ENCODE measurements at regions not wholly inside any gene's neighbourhood (a gene's known extent, or its start where the extent isn't known, plus 50 kb on each side); places are given as distances from the start of the nearest gene placed in this dataset.
A peak's percentile ranks its signal among the peaks of the same experiment; 100 is the strongest.

DNA sequence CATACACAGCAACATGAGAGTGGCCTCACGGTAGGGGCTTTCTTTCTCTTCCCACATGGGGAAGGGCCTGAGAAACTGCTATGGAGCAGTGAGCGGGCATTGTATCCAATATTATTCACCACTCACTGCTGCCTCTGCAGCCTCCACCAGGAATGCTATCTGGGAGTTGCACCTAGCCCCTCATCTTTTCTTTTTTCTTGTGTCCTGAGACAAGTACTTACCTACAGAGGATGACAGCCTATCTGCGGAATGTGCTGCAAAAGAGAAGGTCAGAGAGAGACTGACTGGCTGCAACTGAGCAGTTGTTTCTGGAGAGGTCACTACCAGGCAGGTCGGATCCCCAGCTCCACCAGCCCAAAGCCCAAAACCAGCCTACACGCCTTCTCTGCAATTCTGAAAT is 52.1 kb upstream of the HTATIP2 start:
- no peak for DNase-seq (ENCODE audit: low spot score)

DNA sequence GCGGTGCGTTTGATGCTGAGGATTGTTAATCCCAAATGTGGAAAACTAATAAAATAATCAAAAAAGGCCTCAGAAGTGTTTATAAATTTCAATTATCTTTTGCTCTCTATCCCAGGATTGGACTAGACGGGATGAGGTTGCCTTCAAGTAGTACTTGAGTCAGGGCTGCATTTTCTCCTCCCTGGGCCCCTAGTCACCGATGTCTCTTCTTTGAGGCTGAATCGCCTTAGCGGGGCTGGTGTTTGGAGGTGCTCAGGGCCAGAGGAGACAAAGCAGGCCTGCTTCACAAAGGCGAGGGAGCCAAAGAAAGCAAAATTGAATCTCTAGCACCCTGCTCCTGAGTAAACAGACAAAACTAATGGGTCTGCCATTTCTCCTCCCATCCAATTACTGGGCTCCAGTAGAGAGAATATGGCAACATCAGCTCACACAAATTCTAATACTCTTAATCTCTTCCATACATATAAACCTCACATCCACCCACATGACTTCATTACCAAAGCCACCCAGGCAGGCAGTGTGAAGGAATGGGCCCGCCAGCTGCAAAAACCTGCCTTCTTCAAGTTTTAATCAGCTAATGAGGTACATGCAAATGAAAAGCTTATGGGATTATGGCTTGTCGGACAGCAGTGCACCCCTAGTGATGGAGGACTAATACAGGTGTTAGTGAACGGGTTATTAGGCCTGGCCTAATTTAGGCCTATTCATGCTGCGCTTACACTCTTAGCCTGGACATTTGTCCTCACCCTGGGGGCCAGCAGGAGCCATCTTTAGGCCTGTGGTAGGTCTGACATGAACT is 52.7 kb upstream of the HTATIP2 start:
- DNase-seq (ENCODE audit: low spot score) = no peak

DNA sequence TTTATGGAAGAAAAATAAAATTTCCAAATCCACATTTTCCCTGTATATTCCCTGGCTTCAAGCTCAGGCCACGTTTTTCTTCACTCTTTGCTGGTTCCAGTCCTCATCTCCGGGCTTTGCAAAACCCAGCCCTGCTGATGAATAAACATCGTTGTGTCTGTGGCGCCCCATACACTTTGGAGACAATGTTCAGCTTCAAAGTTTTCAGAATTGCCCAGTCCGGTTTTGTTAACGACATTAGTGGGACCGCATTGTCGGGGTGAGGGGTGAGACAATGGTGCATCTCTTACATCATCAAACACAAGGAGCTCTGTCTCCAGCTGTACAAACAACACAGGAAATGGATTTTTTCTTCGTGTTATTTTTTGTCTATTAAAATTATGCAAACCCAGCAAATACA is 53.4 kb upstream of the HTATIP2 start:
- DNase-seq (ENCODE audit: low spot score) = no peak

DNA sequence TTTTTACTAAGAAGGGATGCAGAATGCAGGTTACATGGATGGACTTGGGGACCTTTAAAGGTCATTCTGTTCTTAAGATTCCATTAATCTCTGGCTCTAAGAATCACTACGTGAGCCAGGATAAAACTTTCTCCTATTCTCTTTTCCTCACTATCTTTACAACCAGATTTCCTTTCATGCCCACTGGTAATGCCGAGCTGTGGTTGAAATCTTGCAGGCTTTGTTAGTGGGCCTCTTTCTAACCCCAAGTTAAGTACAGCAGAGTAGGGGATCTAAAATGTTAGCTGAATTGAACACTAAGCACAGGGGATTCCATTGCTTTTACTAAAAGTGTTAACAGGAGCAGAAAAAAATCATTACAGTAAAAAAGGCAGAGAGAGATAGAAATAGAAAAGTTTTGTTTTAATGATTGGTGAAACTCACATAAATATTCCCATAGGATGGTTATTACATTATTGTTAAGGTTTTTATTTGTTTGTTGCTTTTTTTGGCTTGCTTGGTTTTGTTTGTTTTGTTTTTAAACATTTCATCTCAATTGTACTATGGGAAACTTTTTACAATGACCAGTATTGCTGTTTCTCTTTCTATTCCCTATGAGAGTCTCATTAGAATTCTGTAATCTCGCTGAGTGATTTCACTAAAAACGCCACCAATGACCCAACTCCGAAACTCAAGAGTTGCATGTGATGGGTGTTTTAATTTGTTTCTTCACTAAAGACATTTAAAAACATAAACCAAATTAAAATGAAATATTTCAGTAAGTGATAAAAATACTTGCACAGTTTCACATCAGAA is 54.1 kb upstream of the HTATIP2 start:
- no peak for DNase-seq (ENCODE audit: low spot score)

- DNase-seq (ENCODE audit: low spot score) = no peak
Observed at GRCh38 chr11:20308601-20309000, 54.9 kb upstream of the HTATIP2 start.

GRCh38 chr11:20303391-20303965 is 60.0 kb upstream of the HTATIP2 start:
- DNase-seq (ENCODE audit: low spot score) = no peak

- no peak for DNase-seq (ENCODE audit: low spot score)
Observed at GRCh38 chr11:20293992-20294391, 69.5 kb upstream of the HTATIP2 start.

- DNase-seq (ENCODE audit: low spot score) = no peak
Observed at GRCh38 chr11:20293531-20293930, 70.0 kb upstream of the HTATIP2 start.

GRCh38 chr11:20289732-20290131 is 73.8 kb upstream of the HTATIP2 start:
- DNase-seq (ENCODE audit: low spot score) = no peak

GRCh38 chr11:20283475-20283874 is 80.0 kb upstream of the HTATIP2 start:
- no peak for DNase-seq (ENCODE audit: low spot score)

GRCh38 chr11:20278727-20279126 is 84.8 kb upstream of the HTATIP2 start:
- no peak for DNase-seq (ENCODE audit: low spot score)

DNA sequence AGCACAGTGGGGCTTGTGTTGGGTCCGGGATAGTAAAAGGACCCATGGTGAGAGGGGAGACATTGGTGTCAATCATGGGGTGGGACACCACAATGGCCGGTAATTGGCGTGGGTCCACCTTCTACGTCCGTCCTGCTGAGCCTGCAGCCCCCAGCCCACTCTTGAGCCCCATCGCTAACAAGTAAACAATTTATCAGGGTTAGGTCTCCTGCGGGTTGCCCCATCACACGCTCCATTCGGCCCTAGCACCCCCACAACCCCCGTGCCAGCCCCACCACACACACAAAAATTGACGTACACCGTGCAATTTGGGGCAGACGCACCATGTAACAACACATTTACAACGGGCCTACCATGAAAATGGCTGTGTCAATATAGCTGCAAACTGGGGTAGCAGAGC is 86.5 kb upstream of the HTATIP2 start:
- DNase-seq (ENCODE audit: low spot score) = peak; percentile 59

- peak; percentile 53 for DNase-seq (ENCODE audit: low spot score)
Observed at GRCh38 chr11:20275987-20276965, 87.2 kb upstream of the HTATIP2 start.

GRCh38 chr11:20274031-20274430 is 89.5 kb upstream of the HTATIP2 start:
- peak; percentile 61 for DNase-seq (ENCODE audit: low spot score)

GRCh38 chr11:20261526-20261925 is 101.3 kb upstream of the DBX1 start:
- no peak for DNase-seq (ENCODE audit: low spot score)

GRCh38 chr11:20260307-20260706 is 100.0 kb upstream of the DBX1 start:
- DNase-seq (ENCODE audit: low spot score) = no peak

DNA sequence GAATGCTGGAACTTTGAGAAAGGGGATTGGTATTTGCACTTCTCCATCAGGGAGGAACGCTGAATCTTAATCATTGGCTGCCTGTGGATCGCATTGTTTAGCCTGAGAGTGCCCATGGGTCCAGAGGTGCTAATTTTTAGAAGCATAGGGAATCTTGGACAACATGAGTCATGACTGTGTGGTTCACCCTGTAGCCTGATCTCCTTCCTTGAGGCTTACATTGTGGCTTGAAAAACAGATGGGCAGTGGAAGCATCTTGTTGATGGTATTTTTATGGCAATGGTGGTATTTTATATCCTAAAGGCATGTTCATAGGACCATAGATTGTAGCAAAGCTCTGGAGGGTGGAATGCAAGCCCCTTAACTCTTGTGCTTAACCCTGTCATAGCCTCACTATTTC is 99.2 kb upstream of the DBX1 start:
- DNase-seq (ENCODE audit: low spot score) = no peak

GRCh38 chr11:20258376-20258895 is 98.2 kb upstream of the DBX1 start:
- DNase-seq (ENCODE audit: low spot score) = no peak

- no peak for DNase-seq (ENCODE audit: low spot score)
Observed at GRCh38 chr11:20256925-20257324, 96.7 kb upstream of the DBX1 start.

GRCh38 chr11:20253796-20254195 is 93.5 kb upstream of the DBX1 start:
- no peak for DNase-seq (ENCODE audit: low spot score)

- no peak for DNase-seq (ENCODE audit: low spot score)
Observed at GRCh38 chr11:20251496-20251895, 91.2 kb upstream of the DBX1 start.
